ENCODE measurements at regions not wholly inside any gene's neighbourhood (a gene's known extent, or its start where the extent isn't known, plus 50 kb on each side); places are given as distances from the start of the nearest gene placed in this dataset.

DNA sequence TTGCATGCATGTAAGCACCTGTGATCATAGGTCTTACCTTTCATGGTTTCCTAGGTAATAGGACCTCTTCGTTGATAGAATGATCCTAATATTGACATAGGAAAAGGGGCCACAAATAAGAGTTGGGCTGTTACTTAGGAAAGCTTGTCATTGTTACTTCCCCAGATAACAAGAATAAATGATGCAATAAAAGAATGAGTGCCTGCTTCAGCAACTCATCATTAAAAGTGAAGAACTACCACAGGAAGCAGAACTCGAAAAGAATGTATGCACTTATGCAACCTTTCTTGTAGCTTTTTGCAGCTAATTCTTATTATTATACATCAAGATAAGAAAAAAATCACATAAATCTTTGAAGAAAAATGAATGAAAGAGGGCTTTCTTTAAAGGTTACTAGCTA, 548.6 kb downstream of the LTN1 start:
- DNase-seq (ENCODE audit: low read depth, low spot score) (no peak), ATAC-seq (no peak)
- ChIA-PET CTCF (no interaction called here), POLR2A (no interaction called here)
- Histone ChIP-seq H3K4me3 (ENCODE audit: low read depth in 2 of 2, low read length in 2 of 2) (no peak overlapping the region), H3K9me3 (ENCODE audit: control insufficient read depth, insufficient read depth, low read depth, low read length) (no peaks in the 10 kb centered on the region), H3K27me3 (ENCODE audit: control insufficient read depth, insufficient read depth, low read length) (no peaks in the 10 kb centered on the region), H3K36me3 (ENCODE audit: control insufficient read depth, insufficient read depth, low read length) (no peaks in the 10 kb centered on the region), H3K4me1 (ENCODE audit: control insufficient read depth, insufficient read depth, low read length) (no peaks in the 10 kb centered on the region), H3K27ac (ENCODE audit: low read length) (no peak overlapping the region)
- in situ Hi-C loops (cut with HindIII; ENCODE audit: low pct_unique_long_range_greater_than_20kb, low sequenced_read_pairs), result no loop called here
- no TSS peak for BruUV-seq (replicated peaks)
- intact Hi-C loops (cut with micrococcal nuclease; ENCODE audit: unreplicated experiment), result no loop called here
- TF ChIP-seq, protein P1, sequence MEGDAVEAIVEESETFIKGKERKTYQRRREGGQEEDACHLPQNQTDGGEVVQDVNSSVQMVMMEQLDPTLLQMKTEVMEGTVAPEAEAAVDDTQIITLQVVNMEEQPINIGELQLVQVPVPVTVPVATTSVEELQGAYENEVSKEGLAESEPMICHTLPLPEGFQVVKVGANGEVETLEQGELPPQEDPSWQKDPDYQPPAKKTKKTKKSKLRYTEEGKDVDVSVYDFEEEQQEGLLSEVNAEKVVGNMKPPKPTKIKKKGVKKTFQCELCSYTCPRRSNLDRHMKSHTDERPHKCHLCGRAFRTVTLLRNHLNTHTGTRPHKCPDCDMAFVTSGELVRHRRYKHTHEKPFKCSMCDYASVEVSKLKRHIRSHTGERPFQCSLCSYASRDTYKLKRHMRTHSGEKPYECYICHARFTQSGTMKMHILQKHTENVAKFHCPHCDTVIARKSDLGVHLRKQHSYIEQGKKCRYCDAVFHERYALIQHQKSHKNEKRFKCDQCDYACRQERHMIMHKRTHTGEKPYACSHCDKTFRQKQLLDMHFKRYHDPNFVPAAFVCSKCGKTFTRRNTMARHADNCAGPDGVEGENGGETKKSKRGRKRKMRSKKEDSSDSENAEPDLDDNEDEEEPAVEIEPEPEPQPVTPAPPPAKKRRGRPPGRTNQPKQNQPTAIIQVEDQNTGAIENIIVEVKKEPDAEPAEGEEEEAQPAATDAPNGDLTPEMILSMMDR (IDR thresholded peaks at IDR 0.05), result no peak
- TF ChIP-seq TCF7L2 (IDR thresholded peaks at IDR 0.05; ENCODE audit: low read depth, low read length) (no peak), POLR2AphosphoS5 (IDR thresholded peaks at IDR 0.05; ENCODE audit: low read depth, low read length) (no peak), SIN3A (IDR thresholded peaks at IDR 0.05; ENCODE audit: borderline replicate concordance, insufficient read depth, low read depth, low read length) (no peak)
- TF ChIP-seq, protein P2, sequence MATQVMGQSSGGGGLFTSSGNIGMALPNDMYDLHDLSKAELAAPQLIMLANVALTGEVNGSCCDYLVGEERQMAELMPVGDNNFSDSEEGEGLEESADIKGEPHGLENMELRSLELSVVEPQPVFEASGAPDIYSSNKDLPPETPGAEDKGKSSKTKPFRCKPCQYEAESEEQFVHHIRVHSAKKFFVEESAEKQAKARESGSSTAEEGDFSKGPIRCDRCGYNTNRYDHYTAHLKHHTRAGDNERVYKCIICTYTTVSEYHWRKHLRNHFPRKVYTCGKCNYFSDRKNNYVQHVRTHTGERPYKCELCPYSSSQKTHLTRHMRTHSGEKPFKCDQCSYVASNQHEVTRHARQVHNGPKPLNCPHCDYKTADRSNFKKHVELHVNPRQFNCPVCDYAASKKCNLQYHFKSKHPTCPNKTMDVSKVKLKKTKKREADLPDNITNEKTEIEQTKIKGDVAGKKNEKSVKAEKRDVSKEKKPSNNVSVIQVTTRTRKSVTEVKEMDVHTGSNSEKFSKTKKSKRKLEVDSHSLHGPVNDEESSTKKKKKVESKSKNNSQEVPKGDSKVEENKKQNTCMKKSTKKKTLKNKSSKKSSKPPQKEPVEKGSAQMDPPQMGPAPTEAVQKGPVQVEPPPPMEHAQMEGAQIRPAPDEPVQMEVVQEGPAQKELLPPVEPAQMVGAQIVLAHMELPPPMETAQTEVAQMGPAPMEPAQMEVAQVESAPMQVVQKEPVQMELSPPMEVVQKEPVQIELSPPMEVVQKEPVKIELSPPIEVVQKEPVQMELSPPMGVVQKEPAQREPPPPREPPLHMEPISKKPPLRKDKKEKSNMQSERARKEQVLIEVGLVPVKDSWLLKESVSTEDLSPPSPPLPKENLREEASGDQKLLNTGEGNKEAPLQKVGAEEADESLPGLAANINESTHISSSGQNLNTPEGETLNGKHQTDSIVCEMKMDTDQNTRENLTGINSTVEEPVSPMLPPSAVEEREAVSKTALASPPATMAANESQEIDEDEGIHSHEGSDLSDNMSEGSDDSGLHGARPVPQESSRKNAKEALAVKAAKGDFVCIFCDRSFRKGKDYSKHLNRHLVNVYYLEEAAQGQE (IDR thresholded peaks at IDR 0.05; ENCODE audit: insufficient read depth in 1 of 2, low read depth in 2 of 2, low read length in 1 of 2), result no peak

DNA sequence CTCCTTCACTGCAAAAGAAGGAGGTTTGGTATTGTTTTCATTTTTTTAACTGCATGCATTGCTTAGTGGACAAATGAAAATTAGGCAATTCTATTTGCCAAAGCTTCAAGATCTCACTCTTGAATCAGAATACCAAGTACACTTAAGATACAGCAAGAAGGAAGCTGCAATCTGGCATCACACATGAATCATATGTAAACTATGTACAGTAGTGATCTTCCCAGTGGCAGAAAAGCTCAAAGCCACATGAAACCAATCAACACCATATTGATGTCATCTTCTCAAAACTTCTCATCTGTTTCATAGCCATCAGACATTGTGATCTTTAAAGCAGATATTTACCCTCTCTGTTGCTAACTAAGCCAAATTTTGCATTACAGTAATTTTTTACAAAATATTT, 550.1 kb downstream of the LTN1 start:
- Histone ChIP-seq H3K36me3 (ENCODE audit: control insufficient read depth, insufficient read depth, low read length) (no peaks in the 10 kb centered on the region), H3K9me3 (ENCODE audit: control insufficient read depth, insufficient read depth, low read depth, low read length) (no peaks in the 10 kb centered on the region), H3K4me1 (ENCODE audit: control insufficient read depth, insufficient read depth, low read length) (no peaks in the 10 kb centered on the region), H3K4me3 (ENCODE audit: low read depth in 2 of 2, low read length in 2 of 2) (no peak overlapping the region), H3K27me3 (ENCODE audit: control insufficient read depth, insufficient read depth, low read length) (no peaks in the 10 kb centered on the region), H3K27ac (ENCODE audit: low read length) (no peak overlapping the region)
- ATAC-seq (no peak), DNase-seq (ENCODE audit: low read depth, low spot score) (no peak)
- ChIA-PET CTCF (no interaction called here), POLR2A (no interaction called here)
- in situ Hi-C loops (cut with HindIII; ENCODE audit: low pct_unique_long_range_greater_than_20kb, low sequenced_read_pairs), result no loop called here
- intact Hi-C loops (cut with micrococcal nuclease; ENCODE audit: unreplicated experiment), result no loop called here
- BruUV-seq (replicated peaks), result no TSS peak
- TF ChIP-seq, protein P1 (IDR thresholded peaks at IDR 0.05), result no peak
- no peak for TF ChIP-seq TCF7L2 (IDR thresholded peaks at IDR 0.05; ENCODE audit: low read depth, low read length)
- TF ChIP-seq POLR2AphosphoS5 (IDR thresholded peaks at IDR 0.05; ENCODE audit: low read depth, low read length), result no peak
- TF ChIP-seq, protein P2 (IDR thresholded peaks at IDR 0.05; ENCODE audit: insufficient read depth in 1 of 2, low read depth in 2 of 2, low read length in 1 of 2), result no peak
- no peak for TF ChIP-seq SIN3A (IDR thresholded peaks at IDR 0.05; ENCODE audit: borderline replicate concordance, insufficient read depth, low read depth, low read length)
